Fibroblast of peridontal ligament (primary cell): ENCODE measurements at regions not wholly inside any gene's neighbourhood (a gene's known extent, or its start where the extent isn't known, plus 50 kb on each side); places are given as distances from the start of the nearest gene placed in this dataset.

ENCODE experiments used
- DNase-seq: peaks from one replicate; pipeline ENCODE4 v3.0.0-alpha.2; 2010; ENCODE audit errors: extremely low read depth

GRCh38 chr10:120641695-120642094, 184.7 kb downstream of the PLPP4 start:
- DNase-seq = no peak

- DNase-seq = no peak
Measured at GRCh38 chr10:120643351-120643750, 186.3 kb downstream of the PLPP4 start.

- DNase-seq = no peak
Measured at GRCh38 chr10:120644556-120645410, 187.8 kb downstream of the PLPP4 start.

DNA sequence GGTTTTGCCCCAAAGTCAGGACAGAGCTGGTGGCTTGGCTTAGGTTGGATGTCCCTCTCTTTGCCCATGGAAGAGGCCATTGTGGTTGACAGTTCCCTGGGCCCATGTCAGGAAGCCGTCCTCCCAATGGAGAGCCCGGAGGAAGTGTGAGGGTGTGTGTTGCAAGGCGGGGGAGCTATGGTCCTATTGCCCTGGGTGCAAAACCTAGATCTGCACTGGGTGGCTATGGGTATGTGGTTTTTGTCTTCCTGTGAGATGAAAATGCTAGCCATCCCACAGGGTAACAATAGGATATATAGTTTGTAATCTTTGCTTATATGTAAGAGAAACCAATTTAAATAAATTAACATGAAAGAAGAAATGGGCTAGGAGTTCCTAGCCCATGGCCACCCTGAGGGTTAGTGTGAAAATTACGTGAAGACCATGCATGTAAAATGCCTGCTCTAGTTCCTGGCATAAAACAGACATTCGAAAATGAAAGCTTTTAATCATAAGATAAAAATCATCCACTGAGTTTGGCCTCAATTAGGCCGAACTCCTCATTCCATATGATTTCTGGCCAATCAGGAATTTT, 189.2 kb downstream of the PLPP4 start:
- DNase-seq = no peak

- no peak for DNase-seq
Measured at GRCh38 chr10:120646738-120647456, 189.9 kb downstream of the PLPP4 start.

DNA sequence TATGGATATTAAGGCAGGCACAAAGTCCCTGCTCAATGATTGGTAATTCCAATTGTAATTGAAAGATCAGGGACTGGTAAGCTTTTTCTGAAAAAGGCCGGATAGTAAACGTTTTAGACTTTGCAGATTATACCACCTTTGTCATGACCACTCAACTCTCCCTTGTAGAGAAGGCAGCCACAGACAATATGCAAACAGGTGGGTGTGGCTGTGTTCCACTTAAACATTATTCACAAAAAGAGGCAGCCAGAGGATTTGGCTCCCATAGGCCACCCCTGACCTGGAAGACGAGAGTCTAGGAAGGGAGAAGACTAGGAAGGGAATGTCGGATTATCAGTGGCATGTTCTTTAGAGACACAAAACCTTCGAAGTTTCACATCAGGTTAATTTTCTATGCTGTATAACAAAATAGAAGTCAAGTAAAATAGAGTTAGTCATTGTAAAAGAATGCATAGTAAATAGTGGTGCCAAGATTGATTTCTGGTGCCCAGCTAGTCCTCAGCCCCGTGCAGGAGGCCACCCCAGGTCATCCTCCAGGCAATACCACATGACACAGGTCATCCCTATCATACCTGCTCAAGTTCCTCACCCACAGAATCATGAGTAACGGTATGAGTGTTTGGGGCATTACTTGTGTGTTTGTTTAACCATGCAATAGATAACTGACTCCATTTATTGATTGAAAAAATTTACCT, 193.8 kb downstream of the PLPP4 start:
- DNase-seq = no peak

- DNase-seq = no peak
Measured at GRCh38 chr10:120656107-120656506, 195.1 kb upstream of the WDR11 start.

DNA sequence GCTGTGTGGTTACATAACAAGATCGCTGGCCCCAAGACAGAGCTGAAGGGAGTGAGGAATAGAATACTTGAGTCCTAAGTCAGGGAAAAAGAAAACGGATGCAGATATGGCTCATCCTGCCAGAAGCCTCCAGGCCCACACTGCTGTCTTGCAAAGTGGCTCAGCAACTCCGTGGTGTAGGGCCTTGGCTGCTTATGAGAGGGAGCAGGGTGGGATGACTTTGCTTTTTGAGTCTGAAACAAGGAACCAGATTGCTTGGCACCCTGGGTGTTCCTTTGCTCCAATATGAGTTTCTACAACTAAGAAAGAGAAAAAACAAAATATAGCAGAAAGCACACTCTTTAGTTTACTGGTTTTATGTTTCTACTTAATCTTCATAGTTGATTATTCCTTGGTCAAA, 193.8 kb upstream of the WDR11 start:
- DNase-seq = no peak

GRCh38 chr10:120658943-120659885, 191.9 kb upstream of the WDR11 start:
- no peak for DNase-seq

DNA sequence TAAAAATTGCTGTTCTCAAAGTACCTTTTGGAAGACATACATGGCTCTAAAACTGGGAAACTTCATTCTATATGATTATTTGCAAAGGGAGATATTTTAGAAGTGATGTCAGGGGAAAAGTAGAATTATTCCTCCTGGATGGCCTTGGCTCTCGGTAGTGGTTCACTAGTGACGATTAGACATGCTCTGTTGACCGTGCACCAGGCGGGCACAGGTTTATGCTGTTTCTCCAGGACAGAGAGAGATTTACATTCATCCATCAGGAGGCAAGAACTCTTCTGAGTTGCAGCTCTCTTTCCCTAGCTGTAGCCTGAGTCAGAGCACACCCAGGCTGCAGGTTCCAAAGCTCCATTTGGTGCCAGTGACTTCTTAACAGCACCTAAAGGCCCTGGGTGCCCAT, 184.9 kb upstream of the WDR11 start:
- DNase-seq = no peak

DNA sequence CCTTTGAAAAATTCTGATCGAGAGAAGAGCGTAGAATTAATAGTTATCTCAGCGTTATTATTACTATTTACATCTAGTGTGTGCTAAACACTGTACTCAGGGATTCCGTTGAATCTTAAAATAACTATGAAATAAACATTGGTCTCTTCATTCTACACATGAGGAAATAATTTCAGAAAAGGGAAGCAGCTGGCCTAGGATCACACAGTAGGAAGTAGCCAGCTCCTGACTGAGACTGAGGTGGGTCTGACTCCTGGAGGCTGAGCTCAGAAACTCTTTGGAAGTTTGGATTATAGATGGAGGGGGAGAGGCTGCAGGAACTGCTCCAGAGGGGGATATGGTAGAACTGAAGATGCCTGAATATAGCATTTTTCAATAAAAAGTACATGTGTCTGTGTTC, 183.9 kb upstream of the WDR11 start:
- DNase-seq = no peak

GRCh38 chr10:120671491-120671890, 179.7 kb upstream of the WDR11 start:
- DNase-seq = no peak

DNA sequence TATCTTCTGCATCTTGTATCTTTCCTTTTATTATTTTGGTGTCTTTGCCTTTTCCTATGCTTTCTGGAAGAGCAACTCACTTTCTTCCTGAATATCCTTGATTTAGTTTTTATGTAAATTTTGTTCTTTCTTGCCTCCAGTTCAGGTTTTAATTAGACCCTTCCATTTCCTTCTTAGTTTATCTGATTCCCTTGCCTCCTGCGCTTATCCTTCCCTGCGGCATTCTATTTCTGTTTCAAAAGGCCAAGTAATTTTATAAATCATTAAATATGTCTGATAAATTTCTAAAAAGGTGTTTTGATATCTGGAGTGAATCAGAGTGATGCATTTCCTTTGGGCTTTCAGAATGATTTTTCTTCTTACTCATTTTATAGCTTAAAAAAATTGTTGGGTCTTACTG, 167.7 kb upstream of the WDR11 start:
- DNase-seq = no peak

DNA sequence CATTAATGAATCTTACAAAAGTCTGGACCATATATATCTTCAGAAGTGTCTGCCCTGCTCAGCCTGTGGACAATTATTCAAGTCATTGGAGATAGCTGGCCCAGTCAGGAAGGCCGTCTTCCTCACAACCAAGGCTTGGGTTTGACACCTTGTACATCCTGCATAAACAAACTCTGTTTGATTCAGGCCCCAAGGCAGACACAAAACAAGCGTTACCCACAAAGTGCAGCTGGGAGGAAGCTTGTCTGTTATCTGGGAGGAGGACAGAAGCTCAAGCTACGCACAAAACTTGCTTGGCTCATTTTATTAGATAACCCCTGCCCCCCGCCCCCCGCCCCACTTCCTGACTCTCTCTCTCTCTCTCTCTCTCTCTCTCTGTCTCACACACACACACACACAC, 166.9 kb upstream of the WDR11 start:
- DNase-seq = no peak

GRCh38 chr10:120685136-120685535, 166.0 kb upstream of the WDR11 start:
- DNase-seq = no peak

DNA sequence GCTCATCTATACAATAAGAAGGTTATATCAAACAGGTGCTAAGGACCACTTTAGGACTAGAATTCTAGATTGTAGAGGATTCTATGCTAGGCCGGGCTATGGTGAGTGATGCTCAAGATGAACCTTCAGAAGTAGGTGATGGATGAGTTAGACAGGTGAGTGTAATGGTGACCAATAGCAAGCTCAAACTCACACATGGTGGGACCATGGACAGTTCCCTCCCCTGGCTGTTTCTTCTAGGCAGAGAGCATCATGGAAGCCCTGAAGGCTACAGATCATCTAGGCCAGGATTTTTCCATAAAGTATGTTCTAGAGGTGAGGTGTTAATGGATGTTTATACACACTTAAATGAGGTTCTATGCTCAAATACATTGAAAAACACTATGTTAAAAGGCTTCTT, 162.2 kb upstream of the WDR11 start:
- DNase-seq = no peak

DNA sequence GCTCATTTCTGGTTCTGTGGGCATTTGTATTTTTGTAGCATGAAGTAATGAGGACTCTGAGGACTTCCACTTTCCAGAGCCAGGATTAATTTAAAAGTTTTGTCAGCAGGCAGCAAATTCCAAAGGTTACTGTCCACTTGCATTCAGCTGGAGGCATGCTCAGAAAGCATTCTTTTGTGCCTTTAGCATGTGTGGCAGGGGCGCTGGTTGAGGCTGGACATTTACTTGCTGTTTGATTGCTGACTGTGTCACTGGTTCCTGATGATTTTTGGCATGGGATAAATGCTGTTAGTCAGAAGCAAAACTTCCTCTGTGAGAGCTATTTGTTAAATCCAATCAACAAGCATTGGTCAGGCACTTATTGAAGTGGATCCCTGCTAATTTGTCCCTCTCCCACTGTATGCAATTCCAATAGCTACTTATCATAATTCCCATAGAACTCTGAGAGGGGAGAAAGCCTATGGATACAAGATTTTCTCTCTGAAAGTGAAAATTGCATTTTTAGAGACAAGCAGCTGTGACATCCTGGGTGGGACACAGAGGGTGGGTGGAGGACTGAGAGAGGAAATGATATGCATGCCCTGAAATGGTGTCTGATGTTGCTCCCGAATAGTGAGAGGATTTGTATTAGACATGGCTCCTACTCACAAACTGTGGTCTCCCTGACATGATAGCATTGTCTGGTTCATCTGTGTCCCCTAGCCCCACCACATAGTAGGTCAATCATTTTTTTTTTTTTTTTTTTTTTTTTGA, 161.2 kb upstream of the WDR11 start:
- DNase-seq = no peak

GRCh38 chr10:120691625-120692024, 159.5 kb upstream of the WDR11 start:
- DNase-seq = no peak

DNA sequence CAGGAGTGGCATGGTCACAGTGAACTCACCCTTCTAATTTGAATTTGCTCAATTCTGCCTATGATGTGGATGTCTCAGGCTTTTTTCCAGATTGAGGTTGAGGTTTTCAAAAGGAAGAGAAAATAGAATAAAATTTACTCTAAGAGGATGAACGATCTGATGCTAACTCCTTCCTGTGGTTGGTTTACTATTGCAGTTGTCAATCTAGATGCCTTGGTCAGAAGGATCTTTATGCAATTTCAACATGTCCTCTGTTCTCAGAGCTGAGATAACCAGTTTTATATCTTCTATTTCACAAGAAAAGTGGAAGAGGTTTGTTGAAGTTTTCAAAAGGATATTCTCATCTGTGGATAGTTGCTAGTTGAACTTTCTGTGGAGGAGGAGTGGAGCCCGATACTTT, 150.7 kb upstream of the WDR11 start:
- no peak for DNase-seq

DNA sequence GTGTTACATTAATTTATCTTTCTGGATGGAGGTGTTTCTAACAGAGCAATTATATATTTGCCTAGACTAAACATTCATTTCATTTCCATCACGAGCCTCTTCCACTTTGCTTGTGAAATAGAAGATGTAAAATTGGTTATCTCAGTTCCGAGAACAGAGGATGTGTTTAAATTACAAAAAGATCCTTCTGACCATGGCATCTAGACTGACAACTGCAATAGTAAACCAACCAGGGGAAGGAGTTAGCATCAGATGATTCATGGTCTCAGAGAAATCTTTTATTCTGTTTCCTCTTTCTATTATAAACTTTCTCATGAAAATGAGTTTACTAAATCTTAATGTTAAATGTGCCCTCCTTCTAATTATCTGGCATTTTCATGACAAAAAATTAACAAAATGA, 149.8 kb upstream of the WDR11 start:
- no peak for DNase-seq

DNA sequence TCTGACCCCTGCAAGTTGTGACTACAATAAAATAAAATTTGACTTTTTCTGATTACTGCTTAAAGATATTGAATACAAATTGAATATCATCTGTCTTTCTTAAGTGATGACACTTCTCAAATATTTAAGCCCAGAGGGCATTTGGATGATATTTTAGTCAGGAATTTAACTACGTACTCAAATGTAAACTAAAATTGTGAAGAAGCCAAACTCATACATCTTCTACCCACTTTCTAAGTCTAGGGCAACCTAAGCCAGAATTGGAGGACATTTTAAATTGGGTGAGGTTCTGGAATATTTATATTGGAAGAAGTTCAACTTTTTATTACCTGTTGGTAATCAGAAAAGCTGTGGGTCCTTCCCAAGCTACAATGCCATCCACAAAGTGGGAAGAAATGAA, 149.1 kb upstream of the WDR11 start:
- no peak for DNase-seq
